ENCODE measurements at regions not wholly inside any gene's neighbourhood (a gene's known extent, or its start where the extent isn't known, plus 50 kb on each side); places are given as distances from the start of the nearest gene placed in this dataset.

- Histone ChIP-seq H3K4me1 (no peaks in the 10 kb centered on the region), H3K36me3 (no peaks in the 10 kb centered on the region), H3K9me3 (no peaks in the 10 kb centered on the region), H3K27ac (no peak overlapping the region), H3K4me3 (no peak overlapping the region), H3K27me3 (no peaks in the 10 kb centered on the region)
- ATAC-seq = no peak
- no peak for TF ChIP-seq POLR2A (IDR thresholded peaks at IDR 0.05)
- TF ChIP-seq, protein P1, sequence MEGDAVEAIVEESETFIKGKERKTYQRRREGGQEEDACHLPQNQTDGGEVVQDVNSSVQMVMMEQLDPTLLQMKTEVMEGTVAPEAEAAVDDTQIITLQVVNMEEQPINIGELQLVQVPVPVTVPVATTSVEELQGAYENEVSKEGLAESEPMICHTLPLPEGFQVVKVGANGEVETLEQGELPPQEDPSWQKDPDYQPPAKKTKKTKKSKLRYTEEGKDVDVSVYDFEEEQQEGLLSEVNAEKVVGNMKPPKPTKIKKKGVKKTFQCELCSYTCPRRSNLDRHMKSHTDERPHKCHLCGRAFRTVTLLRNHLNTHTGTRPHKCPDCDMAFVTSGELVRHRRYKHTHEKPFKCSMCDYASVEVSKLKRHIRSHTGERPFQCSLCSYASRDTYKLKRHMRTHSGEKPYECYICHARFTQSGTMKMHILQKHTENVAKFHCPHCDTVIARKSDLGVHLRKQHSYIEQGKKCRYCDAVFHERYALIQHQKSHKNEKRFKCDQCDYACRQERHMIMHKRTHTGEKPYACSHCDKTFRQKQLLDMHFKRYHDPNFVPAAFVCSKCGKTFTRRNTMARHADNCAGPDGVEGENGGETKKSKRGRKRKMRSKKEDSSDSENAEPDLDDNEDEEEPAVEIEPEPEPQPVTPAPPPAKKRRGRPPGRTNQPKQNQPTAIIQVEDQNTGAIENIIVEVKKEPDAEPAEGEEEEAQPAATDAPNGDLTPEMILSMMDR (IDR thresholded peaks at IDR 0.05) = no peak
- no peak for TF ChIP-seq POLR2AphosphoS5 (IDR thresholded peaks at IDR 0.05)
- no peak for TF ChIP-seq EP300 (IDR thresholded peaks at IDR 0.05)
Measured at GRCh38 chr3:159632851-159633250, 355.8 kb upstream of the IL12A start.

- Histone ChIP-seq H3K4me3 (no peak overlapping the region), H3K27me3 (no peaks in the 10 kb centered on the region), H3K27ac (no peak overlapping the region), H3K9me3 (no peaks in the 10 kb centered on the region), H3K36me3 (no peaks in the 10 kb centered on the region), H3K4me1 (no peaks in the 10 kb centered on the region)
- TF ChIP-seq POLR2AphosphoS5 (IDR thresholded peaks at IDR 0.05) (no peak), POLR2A (IDR thresholded peaks at IDR 0.05) (no peak), EP300 (IDR thresholded peaks at IDR 0.05) (no peak)
- TF ChIP-seq, protein P1 (IDR thresholded peaks at IDR 0.05) = no peak
- ATAC-seq = no peak
- 56 to 77% methylated on average over 3 to 4 of the region's 4 CpGs for WGBS, 2 donors (ENCODE audit: low coverage in 1 of 2)
Measured at GRCh38 chr3:159634483-159634882, 354.2 kb upstream of the IL12A start.

GRCh38 chr3:159635047-159635641, 353.5 kb upstream of the IL12A start:
- 77 to 87% methylated on average over 3 of the region's 3 CpGs for WGBS, 2 donors (ENCODE audit: low coverage in 1 of 2)
- H3K36me3 ChIP-seq = no peaks in the 10 kb centered on the region

GRCh38 chr3:159637883-159638542, 350.6 kb upstream of the IL12A start:
- Histone ChIP-seq H3K27me3 (no peaks in the 10 kb centered on the region), H3K36me3 (no peaks in the 10 kb centered on the region), H3K4me1 (no peaks in the 10 kb centered on the region), H3K4me3 (no peak overlapping the region), H3K9me3 (no peaks in the 10 kb centered on the region), H3K27ac (no peak overlapping the region)
- WGBS, 2 donors (ENCODE audit: low coverage in 1 of 2) = 89 to 100% methylated on average over 2 of the region's 2 CpGs
- no peak for TF ChIP-seq EP300 (IDR thresholded peaks at IDR 0.05)
- TF ChIP-seq, protein P1 (IDR thresholded peaks at IDR 0.05) = no peak
- TF ChIP-seq POLR2AphosphoS5 (IDR thresholded peaks at IDR 0.05) = no peak
- TF ChIP-seq POLR2A (IDR thresholded peaks at IDR 0.05) = no peak
- no peak for ATAC-seq

More at GRCh38 chr3:159635047-159635641, 353.5 kb upstream of the IL12A start:
- ATAC-seq = no peak
- no peaks in the 10 kb centered on the region for H3K9me3 ChIP-seq
- H3K4me3 ChIP-seq = no peak overlapping the region
- no peaks in the 10 kb centered on the region for H3K27me3 ChIP-seq
- no peak for TF ChIP-seq POLR2A (IDR thresholded peaks at IDR 0.05)
- TF ChIP-seq, protein P1 (IDR thresholded peaks at IDR 0.05) = no peak
- TF ChIP-seq POLR2AphosphoS5 (IDR thresholded peaks at IDR 0.05) = no peak
- TF ChIP-seq EP300 (IDR thresholded peaks at IDR 0.05) = no peak
- no peaks in the 10 kb centered on the region for H3K4me1 ChIP-seq
- H3K27ac ChIP-seq = no peak overlapping the region

DNA sequence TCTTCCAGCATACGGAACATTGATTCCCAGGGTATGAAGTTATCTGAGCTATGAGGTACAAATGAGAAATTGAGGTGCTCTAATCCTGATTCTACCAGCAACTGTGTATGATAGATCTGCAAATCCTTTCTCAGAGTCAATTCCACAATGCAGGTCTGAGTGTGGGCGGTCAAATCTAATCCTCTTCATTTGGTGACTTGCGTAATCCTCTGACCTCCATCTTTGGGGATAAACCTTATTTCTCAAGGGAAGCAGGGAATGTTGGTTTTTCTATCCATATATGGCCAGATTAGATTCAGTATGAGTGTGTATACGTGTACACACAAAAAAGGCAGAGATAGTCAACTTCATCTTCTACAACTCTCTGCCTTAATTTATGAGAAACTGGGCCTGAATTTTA, 348.4 kb upstream of the IL12A start:
- no peak for ATAC-seq

More for the DNA sequence above, 348.4 kb upstream of the IL12A start:
- Histone ChIP-seq H3K9me3 (no peaks in the 10 kb centered on the region), H3K27me3 (no peaks in the 10 kb centered on the region), H3K4me3 (no peak overlapping the region), H3K36me3 (no peaks in the 10 kb centered on the region), H3K27ac (no peak overlapping the region), H3K4me1 (no peaks in the 10 kb centered on the region)
- TF ChIP-seq EP300 (IDR thresholded peaks at IDR 0.05) = no peak
- no peak for TF ChIP-seq POLR2AphosphoS5 (IDR thresholded peaks at IDR 0.05)
- TF ChIP-seq, protein P1 (IDR thresholded peaks at IDR 0.05) = no peak
- no peak for TF ChIP-seq POLR2A (IDR thresholded peaks at IDR 0.05)
- WGBS, 2 donors (ENCODE audit: low coverage in 1 of 2) = 92 to 95% methylated on average over 4 of the region's 4 CpGs

All from gastroesophageal sphincter (tissue), 4 donors.